IMR-90 (cell line): ENCODE measurements at regions not wholly inside any gene's neighbourhood (a gene's known extent, or its start where the extent isn't known, plus 50 kb on each side); places are given as distances from the start of the nearest gene placed in this dataset.

ENCODE experiments used
- BHLHE40 ChIP-seq: fragments of 150-350 bp; IDR thresholded peaks from 2 replicates; pipeline ENCODE4 v1.6.1; 2016; ENCODE audit warnings: mild to moderate bottlenecking, low read depth, low read length
- CEBPB ChIP-seq: IDR thresholded peaks from 2 replicates; pipeline ENCODE4 v1.6.1; 2012; ENCODE audit warnings: low read depth, low read length, improper control_type of control experiment
- CTCF ChIP-seq: conservative IDR thresholded peaks from 2 replicates; pipeline ENCODE4 v1.5.1; 2012; ENCODE audit warnings: mild to moderate bottlenecking, low read depth, low read length, improper control_type of control experiment
- MAZ ChIP-seq: IDR thresholded peaks from 2 replicates; pipeline ENCODE4 v1.6.1; 2012; ENCODE audit warnings: low read depth, mild to moderate bottlenecking, low read length, improper control_type of control experiment, moderate library complexity, borderline replicate concordance
- MXI1 ChIP-seq: IDR thresholded peaks from 2 replicates; pipeline ENCODE4 v1.6.1; 2012; ENCODE audit warnings: low read depth, mild to moderate bottlenecking, low read length, moderate library complexity, borderline replicate concordance
- POLR2A ChIP-seq: IDR thresholded peaks from 2 replicates; pipeline ENCODE4 v1.6.1; 2012; ENCODE audit warnings: mild to moderate bottlenecking, low read depth, low read length
- RAD21 ChIP-seq: IDR thresholded peaks from 2 replicates; pipeline ENCODE4 v1.6.1; 2012; ENCODE audit warnings: low read length, improper control_type of control experiment
- RFX5 ChIP-seq: IDR thresholded peaks from 2 replicates; pipeline ENCODE4 v1.8.0; 2012; ENCODE audit warnings: low read depth, mild to moderate bottlenecking, low read length, moderate library complexity
- SMC3 ChIP-seq: fragments of 150-350 bp; IDR thresholded peaks from 2 replicates; pipeline ENCODE4 v1.6.1; 2016; ENCODE audit warnings: low read depth, mild to moderate bottlenecking, antibody characterized with exemption, low read length, moderate library complexity
- USF2 ChIP-seq: fragments of 150-350 bp; IDR thresholded peaks from 2 replicates; pipeline ENCODE4 v1.6.1; 2017; ENCODE audit warnings: mild to moderate bottlenecking, antibody characterized with exemption, low read length, low read depth
- TF ChIP-seq, protein P1 (sequence below): fragments of 150-350 bp; IDR thresholded peaks from 2 replicates; pipeline ENCODE4 v1.6.1; 2016; ENCODE audit warnings: low read depth, mild to moderate bottlenecking, low read length, moderate library complexity, borderline replicate concordance

DNA sequence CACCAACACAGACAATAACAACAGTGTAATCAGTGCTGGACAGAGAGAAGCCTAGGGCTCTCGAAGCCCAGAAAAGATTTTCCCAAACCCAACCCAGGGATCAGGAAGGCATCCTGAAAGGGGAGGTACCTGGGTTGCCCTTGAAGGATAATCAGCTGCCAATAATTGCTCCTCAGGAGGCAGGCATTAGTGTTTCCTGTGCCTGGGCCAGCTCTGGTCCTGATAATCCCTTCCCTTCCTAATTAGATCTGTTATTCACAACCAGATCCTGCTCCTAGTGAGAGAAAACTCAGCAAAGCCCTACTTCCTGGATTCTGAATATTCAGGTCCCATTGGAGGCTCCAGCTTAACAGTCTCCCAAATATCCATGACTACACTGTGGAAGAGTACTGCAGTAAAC is 117.4 kb downstream of the DMRTA2 start:
- TF ChIP-seq CTCF (no peak), BHLHE40 (no peak), CEBPB (no peak), POLR2A (no peak), USF2 (no peak), MAZ (no peak), RFX5 (no peak), RAD21 (no peak), MXI1 (no peak), SMC3 (no peak)
- TF ChIP-seq, protein P1, sequence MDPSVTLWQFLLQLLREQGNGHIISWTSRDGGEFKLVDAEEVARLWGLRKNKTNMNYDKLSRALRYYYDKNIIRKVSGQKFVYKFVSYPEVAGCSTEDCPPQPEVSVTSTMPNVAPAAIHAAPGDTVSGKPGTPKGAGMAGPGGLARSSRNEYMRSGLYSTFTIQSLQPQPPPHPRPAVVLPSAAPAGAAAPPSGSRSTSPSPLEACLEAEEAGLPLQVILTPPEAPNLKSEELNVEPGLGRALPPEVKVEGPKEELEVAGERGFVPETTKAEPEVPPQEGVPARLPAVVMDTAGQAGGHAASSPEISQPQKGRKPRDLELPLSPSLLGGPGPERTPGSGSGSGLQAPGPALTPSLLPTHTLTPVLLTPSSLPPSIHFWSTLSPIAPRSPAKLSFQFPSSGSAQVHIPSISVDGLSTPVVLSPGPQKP = no peak
